Astrocyte of the cerebellum (primary cell): ENCODE measurements at regions not wholly inside any gene's neighbourhood (a gene's known extent, or its start where the extent isn't known, plus 50 kb on each side); places are given as distances from the start of the nearest gene placed in this dataset.

Source experiments
- DNase-seq: peaks from one replicate; pipeline ENCODE4 v3.0.0-alpha.2; 2011; ENCODE audit warnings: low read depth
- H3K4me3 ChIP-seq: 2 replicates; pipeline ENCODE4 v1.5.1; 2011; ENCODE audit warnings: mild to moderate bottlenecking, low read depth, low read length, moderate library complexity
- CTCF ChIP-seq: IDR thresholded peaks from 2 replicates; pipeline ENCODE4 v1.5.1; 2012; ENCODE audit warnings: low read length, low read depth, moderate library complexity, mild to moderate bottlenecking; ENCODE audit errors: missing control alignments
- in situ Hi-C: cut with HindIII; loops from 2 replicates; pipeline ENCODE4 v1.10.0; 2017; ENCODE audit warnings: low sequenced_read_pairs

DNA sequence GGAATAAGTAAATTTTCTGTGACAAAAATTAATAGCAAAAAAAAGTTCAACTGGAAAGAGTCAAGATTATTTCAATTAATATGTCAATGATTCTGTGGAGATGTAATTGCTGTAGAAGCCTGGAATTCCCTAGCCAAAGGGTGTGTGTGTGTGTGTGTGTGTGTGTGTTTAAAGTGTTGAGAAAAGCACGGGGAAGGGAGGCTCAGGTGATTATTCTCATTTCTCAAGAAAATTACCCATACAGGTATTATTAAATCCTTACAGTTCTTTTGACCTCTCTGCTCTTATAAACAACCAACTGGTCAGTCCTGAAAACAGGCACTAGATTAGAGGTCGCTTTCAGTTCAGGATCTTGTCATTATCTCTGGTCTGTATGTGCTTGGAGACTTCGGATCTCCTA, 129.3 kb upstream of the SASH1 start:
- no peak for TF ChIP-seq CTCF
- no peak overlapping the region for H3K4me3 ChIP-seq
- no peak for DNase-seq
- in situ Hi-C loops: no loop called here

GRCh38 chr6:148214667-148215066, 128.0 kb upstream of the SASH1 start:
- H3K4me3 ChIP-seq: no peak overlapping the region
- TF ChIP-seq CTCF: no peak
- DNase-seq: no peak
- in situ Hi-C loops: no loop called here

GRCh38 chr6:148217051-148217450, 125.6 kb upstream of the SASH1 start:
- in situ Hi-C loops: no loop called here
- no peak for TF ChIP-seq CTCF
- no peak overlapping the region for H3K4me3 ChIP-seq
- DNase-seq: no peak

GRCh38 chr6:148217921-148218320, 124.7 kb upstream of the SASH1 start:
- TF ChIP-seq CTCF: no peak
- H3K4me3 ChIP-seq: no peak overlapping the region
- in situ Hi-C loops: no loop called here
- DNase-seq: no peak

DNA sequence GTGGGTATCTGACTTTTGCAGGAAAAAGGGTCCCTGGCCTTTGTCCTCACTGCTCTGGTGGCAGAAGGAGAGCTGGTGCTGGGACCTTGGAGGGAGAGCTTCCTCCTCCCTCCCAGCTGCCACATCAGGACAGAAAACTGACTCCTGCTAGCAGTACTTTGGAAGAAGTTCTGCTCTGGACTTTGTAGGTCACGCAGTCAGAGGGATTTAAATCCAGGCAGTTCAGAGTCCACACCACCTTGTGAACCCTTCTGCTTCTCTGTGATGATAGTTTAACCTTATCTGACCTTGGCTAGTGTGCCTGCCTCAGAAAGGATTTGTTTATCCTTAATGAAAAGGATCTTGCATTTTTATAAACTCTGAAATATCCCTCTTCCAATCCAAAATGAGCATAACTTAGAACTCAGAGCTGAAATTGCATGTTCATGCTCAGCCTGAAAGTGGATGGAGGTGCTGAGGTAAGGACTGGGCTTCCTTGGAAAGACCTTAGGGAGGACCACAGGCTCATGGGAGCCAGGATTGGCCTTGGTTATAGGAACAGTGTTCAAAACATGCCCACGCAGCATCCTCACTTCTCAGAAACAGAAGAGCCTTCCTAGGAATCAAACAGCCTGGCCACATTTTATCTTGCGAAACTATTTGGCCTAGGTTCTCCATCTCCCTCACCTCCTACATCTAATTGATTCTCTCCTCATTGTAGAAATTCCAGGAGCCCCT, 123.9 kb upstream of the SASH1 start:
- H3K4me3 ChIP-seq: no peak overlapping the region
- in situ Hi-C loops: no loop called here
- TF ChIP-seq CTCF: no peak
- no peak for DNase-seq

DNA sequence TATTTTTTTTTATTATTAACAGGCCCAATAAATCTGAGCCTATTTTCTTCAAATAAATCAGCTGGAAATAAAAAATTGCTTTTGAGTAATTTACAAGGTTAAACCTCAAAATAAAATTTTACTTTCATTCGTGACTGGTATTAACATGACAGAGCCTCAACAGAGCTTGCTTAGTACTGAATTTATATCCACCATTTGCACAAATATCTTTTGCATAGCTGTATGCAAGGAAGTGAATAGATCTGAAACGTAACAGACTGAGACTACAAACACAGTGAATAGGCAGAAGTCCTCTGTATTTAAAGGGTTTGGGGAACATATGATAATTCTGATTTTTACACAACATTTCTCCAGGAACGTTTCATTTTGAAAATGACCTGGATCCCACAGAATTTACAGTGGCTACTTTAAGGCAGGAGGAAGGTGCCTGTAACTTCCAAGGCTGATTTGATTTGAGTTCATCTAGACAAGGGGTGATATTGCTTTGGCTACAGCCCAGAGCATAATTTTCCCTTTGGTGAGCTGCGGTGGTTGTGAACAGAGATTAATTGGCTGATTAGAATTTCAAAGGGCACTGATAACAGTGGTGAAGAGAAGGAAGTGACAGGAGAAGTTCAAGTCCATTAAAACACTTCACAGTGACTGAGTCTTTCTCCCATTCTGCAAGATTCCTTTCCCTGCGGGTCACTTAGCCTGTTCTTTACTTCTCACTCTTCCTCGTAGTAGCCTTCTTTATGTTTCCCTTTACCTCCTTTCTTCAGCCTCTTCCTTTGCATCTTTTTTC, 121.2 kb upstream of the SASH1 start:
- no peak for TF ChIP-seq CTCF
- DNase-seq: no peak
- in situ Hi-C loops: no loop called here
- H3K4me3 ChIP-seq: no peak overlapping the region
